ENCODE measurements at regions not wholly inside any gene's neighbourhood (a gene's known extent, or its start where the extent isn't known, plus 50 kb on each side); places are given as distances from the start of the nearest gene placed in this dataset.

DNA sequence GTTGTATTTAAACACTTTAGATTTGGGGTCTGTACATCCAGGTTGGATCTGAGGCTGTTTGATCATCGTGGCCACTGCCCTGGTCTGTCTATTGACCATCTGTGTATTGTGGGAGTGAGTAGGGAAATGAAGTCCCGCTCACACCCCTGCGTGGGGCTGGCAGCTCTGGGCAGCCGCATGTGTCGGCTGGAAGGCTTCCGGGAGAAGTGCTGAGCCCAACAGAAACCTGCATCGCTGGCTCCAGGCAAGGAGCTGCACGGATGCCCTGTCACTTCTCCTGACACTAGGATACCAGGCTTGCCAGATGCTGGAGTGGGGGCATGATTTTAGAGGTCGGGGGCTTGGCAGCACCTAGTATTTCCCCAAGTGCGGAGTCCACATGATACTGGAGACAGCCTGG, 93.6 kb downstream of the PHETA1 start:
- H3K27me3 Mint-ChIP-seq (ENCODE audit: low read depth): no peaks in the 10 kb centered on the region
- ATAC-seq (no peak), DNase-seq (ENCODE audit: low spot score) (no peak)
- no peaks in the 10 kb centered on the region for H3K36me3 Mint-ChIP-seq
- ChIA-PET POLR2A (no interaction called here), CTCF (interaction anchor here (0.6 to 12.8 kb wide), 22 partner anchors 9 to 345 kb away, joined by 3 to 188 read pairs (median 4); no protein-coding TSS in a partner anchor)
- TF ChIP-seq HMGA2 (CRISPR knock-in tag; IDR thresholded peaks at IDR 0.05): no peak
- TF ChIP-seq, protein P1, sequence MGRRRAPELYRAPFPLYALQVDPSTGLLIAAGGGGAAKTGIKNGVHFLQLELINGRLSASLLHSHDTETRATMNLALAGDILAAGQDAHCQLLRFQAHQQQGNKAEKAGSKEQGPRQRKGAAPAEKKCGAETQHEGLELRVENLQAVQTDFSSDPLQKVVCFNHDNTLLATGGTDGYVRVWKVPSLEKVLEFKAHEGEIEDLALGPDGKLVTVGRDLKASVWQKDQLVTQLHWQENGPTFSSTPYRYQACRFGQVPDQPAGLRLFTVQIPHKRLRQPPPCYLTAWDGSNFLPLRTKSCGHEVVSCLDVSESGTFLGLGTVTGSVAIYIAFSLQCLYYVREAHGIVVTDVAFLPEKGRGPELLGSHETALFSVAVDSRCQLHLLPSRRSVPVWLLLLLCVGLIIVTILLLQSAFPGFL (CRISPR knock-in tag; IDR thresholded peaks at IDR 0.05; ENCODE audit: borderline replicate concordance): no peak
- TF ChIP-seq, protein P2, sequence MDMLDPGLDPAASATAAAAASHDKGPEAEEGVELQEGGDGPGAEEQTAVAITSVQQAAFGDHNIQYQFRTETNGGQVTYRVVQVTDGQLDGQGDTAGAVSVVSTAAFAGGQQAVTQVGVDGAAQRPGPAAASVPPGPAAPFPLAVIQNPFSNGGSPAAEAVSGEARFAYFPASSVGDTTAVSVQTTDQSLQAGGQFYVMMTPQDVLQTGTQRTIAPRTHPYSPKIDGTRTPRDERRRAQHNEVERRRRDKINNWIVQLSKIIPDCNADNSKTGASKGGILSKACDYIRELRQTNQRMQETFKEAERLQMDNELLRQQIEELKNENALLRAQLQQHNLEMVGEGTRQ (CRISPR knock-in tag; IDR thresholded peaks at IDR 0.05): no peak
- no peak for TF ChIP-seq GTF2I (CRISPR knock-in tag; conservative IDR thresholded peaks at IDR 0.05)
- TF ChIP-seq NR3C1 (CRISPR knock-in tag; conservative IDR thresholded peaks at IDR 0.05; ENCODE audit: low read depth): no peak
- TF ChIP-seq, protein P3, sequence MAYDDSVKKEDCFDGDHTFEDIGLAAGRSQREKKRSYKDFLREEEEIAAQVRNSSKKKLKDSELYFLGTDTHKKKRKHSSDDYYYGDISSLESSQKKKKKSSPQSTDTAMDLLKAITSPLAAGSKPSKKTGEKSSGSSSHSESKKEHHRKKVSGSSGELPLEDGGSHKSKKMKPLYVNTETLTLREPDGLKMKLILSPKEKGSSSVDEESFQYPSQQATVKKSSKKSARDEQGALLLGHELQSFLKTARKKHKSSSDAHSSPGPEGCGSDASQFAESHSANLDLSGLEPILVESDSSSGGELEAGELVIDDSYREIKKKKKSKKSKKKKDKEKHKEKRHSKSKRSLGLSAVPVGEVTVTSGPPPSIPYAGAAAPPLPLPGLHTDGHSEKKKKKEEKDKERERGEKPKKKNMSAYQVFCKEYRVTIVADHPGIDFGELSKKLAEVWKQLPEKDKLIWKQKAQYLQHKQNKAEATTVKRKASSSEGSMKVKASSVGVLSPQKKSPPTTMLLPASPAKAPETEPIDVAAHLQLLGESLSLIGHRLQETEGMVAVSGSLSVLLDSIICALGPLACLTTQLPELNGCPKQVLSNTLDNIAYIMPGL (CRISPR knock-in tag; IDR thresholded peaks at IDR 0.05): no peak
- no peak for TF ChIP-seq TP53 (CRISPR knock-in tag; IDR thresholded peaks at IDR 0.05)
- TF ChIP-seq GABPB1 (CRISPR knock-in tag; IDR thresholded peaks at IDR 0.05): no peak
- TF ChIP-seq ATF1 (CRISPR knock-in tag; IDR thresholded peaks at IDR 0.05): no peak
- TF ChIP-seq, protein P4, sequence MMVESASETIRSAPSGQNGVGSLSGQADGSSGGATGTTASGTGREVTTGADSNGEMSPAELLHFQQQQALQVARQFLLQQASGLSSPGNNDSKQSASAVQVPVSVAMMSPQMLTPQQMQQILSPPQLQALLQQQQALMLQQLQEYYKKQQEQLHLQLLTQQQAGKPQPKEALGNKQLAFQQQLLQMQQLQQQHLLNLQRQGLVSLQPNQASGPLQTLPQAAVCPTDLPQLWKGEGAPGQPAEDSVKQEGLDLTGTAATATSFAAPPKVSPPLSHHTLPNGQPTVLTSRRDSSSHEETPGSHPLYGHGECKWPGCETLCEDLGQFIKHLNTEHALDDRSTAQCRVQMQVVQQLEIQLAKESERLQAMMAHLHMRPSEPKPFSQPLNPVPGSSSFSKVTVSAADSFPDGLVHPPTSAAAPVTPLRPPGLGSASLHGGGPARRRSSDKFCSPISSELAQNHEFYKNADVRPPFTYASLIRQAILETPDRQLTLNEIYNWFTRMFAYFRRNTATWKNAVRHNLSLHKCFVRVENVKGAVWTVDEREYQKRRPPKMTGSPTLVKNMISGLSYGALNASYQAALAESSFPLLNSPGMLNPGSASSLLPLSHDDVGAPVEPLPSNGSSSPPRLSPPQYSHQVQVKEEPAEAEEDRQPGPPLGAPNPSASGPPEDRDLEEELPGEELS (CRISPR knock-in tag; IDR thresholded peaks at IDR 0.05): no peak
- no peak for TF ChIP-seq ELF4 (CRISPR knock-in tag; IDR thresholded peaks at IDR 0.05; ENCODE audit: low read depth)
- TF ChIP-seq SMAD4 (CRISPR knock-in tag; IDR thresholded peaks at IDR 0.05): no peak
- no peak overlapping the region for H3K4me3 Mint-ChIP-seq
- H3K27ac Mint-ChIP-seq: no peak overlapping the region
- H3K9me3 Mint-ChIP-seq: peaks cover 20% of the 10 kb centered on the region
- H3K4me1 Mint-ChIP-seq: peaks cover 3% of the 10 kb centered on the region; the same call in 1 of the 2 replicates

DNA sequence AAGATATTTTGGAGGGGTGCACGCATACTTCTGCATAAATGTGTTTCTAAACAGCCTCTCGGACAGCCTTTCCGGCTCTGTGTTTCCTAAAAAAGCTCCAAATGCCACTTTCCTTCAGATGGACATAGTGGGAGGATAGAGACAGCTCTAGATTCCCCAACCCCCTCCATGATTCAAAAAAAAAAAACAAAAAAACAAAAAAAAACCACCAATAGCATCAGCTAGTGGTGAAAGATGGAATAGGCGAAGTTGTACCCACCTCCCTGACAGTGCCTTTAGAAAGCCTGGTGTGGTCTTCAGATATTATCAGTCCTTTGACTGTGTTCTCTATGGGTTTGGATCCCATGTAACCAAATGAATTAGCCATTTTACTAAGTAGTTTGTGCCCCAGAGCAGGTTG, 94.1 kb downstream of the PHETA1 start:
- no peaks in the 10 kb centered on the region for H3K27me3 Mint-ChIP-seq (ENCODE audit: low read depth)
- H3K4me3 Mint-ChIP-seq: no peak overlapping the region
- H3K4me1 Mint-ChIP-seq: peaks cover 3% of the 10 kb centered on the region; the same call in 1 of the 2 replicates
- no peaks in the 10 kb centered on the region for H3K36me3 Mint-ChIP-seq
- ChIA-PET CTCF (interaction anchor here (0.6 to 12.8 kb wide), 23 partner anchors 10 to 344 kb away, joined by 3 to 188 read pairs (median 4); no protein-coding TSS in a partner anchor), POLR2A (no interaction called here)
- peaks cover 20% of the 10 kb centered on the region for H3K9me3 Mint-ChIP-seq
- DNase-seq (ENCODE audit: low spot score) (no peak), ATAC-seq (peak; percentile 76)
- no peak overlapping the region for H3K27ac Mint-ChIP-seq
- TF ChIP-seq ETV6 (CRISPR knock-in tag; IDR thresholded peaks at IDR 0.05) (no peak), CBFB (CRISPR knock-in tag; IDR thresholded peaks at IDR 0.05; ENCODE audit: low read depth) (no peak), JAZF1 (CRISPR knock-in tag; IDR thresholded peaks at IDR 0.05) (no peak), MXD4 (CRISPR knock-in tag; IDR thresholded peaks at IDR 0.05; ENCODE audit: borderline replicate concordance) (no peak), GABPB1 (CRISPR knock-in tag; IDR thresholded peaks at IDR 0.05) (no peak), ATF1 (CRISPR knock-in tag; IDR thresholded peaks at IDR 0.05) (no peak), NFYB (CRISPR knock-in tag; conservative IDR thresholded peaks at IDR 0.05; ENCODE audit: low read depth) (no peak), PRRX2 (CRISPR knock-in tag; IDR thresholded peaks at IDR 0.05) (no peak), ZNF671 (CRISPR knock-in tag; IDR thresholded peaks at IDR 0.05) (no peak)
- TF ChIP-seq, protein P5, sequence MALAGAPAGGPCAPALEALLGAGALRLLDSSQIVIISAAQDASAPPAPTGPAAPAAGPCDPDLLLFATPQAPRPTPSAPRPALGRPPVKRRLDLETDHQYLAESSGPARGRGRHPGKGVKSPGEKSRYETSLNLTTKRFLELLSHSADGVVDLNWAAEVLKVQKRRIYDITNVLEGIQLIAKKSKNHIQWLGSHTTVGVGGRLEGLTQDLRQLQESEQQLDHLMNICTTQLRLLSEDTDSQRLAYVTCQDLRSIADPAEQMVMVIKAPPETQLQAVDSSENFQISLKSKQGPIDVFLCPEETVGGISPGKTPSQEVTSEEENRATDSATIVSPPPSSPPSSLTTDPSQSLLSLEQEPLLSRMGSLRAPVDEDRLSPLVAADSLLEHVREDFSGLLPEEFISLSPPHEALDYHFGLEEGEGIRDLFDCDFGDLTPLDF (CRISPR knock-in tag; IDR thresholded peaks at IDR 0.05): no peak
- TF ChIP-seq, protein P3 (CRISPR knock-in tag; IDR thresholded peaks at IDR 0.05): no peak
- TF ChIP-seq, protein P2 (CRISPR knock-in tag; IDR thresholded peaks at IDR 0.05): no peak
- TF ChIP-seq, protein P6, sequence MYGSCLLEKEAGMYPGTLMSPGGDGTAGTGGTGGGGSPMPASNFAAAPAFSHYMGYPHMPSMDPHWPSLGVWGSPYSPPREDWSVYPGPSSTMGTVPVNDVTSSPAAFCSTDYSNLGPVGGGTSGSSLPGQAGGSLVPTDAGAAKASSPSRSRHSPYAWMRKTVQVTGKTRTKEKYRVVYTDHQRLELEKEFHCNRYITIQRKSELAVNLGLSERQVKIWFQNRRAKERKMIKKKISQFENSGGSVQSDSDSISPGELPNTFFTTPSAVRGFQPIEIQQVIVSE (CRISPR knock-in tag; IDR thresholded peaks at IDR 0.05; ENCODE audit: borderline replicate concordance): no peak
